DMS53 treated with DMSO at 0.1 percent for 48 hours (cell line): ENCODE measurements at regions not wholly inside any gene's neighbourhood (a gene's known extent, or its start where the extent isn't known, plus 50 kb on each side); places are given as distances from the start of the nearest gene placed in this dataset.

Experiments used
- DNase-seq: peaks from one replicate; lab custom pipeline; 2025; ENCODE audit not compliant: unreplicated experiment; lab: John Stamatoyannopoulos, UW

- no peak for DNase-seq
Observed at GRCh38 chr12:77368379-77368778, 303.0 kb upstream of the E2F7 start.

DNA sequence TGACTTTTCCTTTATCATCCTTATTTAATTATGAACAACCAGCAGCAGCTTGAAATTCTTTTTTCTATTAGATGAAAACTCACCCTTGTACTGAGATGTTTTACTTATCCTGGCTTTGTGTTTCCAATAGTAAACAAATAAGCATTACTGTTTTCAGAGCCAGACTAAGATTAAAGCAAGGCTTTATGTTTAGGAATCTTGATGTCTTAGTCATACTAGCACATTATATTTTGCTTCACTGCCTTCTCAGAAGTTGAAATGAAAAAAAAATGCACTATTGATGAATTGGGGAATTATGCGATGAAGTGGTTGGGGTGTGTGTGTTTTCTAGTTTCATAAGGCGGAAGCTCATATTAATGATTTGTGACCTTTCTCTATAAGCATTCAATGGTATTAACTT lies 301.2 kb upstream of the E2F7 start:
- DNase-seq = no peak

- no peak for DNase-seq
Observed at GRCh38 chr12:77364400-77364799, 299.0 kb upstream of the E2F7 start.

DNA sequence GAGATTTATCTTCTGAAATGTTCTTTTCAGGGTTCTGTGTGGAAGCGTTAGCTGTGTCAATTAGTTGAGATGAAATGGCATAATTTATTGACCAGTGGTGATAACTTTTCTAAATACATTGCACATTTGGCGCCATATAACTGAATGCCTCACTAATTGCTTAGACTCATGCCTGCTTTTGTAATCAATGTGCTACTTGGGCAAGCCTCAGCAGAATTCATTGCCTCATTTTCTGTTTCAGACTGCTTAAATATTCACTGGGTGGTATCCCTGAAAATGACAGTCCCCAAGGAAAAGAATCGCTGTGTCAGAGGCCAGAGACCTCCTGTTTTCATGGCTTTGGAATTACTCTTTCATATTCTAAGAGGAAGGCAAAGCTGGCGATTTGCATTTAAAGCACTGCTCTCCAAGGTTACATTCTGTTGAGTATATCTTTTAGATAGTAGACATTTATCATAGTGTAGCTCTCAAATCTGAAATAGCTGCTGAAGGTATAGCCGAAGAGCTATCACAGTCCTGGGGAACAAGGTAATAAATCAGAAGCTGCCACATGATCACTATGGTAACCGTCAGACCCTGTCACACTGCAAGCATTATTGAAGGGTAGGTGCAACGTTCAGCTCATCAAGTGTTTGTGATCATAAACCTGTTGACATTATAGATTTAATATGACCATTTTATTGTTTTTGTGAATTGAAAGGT lies 297.3 kb upstream of the E2F7 start:
- DNase-seq = no peak

- DNase-seq = no peak
Observed at GRCh38 chr12:77357655-77358054, 292.3 kb upstream of the E2F7 start.

DNA sequence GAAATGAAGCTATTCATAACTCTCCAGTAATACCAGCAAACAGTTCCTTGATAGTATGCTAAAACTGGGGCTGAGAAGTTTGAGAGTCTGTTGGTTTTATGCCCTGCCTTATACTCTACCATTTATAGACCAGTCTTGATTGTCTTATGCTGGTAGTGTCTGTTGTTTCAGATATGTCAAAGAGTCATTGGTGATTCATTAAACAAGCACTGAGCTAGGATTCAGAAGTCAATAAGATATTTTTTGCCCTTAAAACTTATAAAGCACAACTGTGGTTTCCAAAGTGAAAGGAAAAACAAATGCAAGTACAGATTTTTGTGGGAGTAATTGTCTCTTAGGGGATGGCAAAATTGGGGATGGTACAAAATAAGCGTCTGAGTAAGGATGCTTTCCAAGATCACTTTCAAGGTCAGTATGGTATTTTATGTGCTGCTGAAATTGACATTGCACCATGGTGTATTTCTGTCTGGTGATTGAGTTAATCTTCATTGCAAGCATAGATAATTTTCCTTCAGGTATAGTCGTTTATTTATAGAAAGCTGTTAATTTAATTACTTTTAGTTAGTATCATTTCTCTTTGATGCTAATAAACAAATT lies 289.5 kb upstream of the E2F7 start:
- DNase-seq = no peak

GRCh38 chr12:77352946-77353345 lies 287.6 kb upstream of the E2F7 start:
- DNase-seq = no peak

GRCh38 chr12:77351860-77352259 lies 286.5 kb upstream of the E2F7 start:
- DNase-seq = no peak

DNA sequence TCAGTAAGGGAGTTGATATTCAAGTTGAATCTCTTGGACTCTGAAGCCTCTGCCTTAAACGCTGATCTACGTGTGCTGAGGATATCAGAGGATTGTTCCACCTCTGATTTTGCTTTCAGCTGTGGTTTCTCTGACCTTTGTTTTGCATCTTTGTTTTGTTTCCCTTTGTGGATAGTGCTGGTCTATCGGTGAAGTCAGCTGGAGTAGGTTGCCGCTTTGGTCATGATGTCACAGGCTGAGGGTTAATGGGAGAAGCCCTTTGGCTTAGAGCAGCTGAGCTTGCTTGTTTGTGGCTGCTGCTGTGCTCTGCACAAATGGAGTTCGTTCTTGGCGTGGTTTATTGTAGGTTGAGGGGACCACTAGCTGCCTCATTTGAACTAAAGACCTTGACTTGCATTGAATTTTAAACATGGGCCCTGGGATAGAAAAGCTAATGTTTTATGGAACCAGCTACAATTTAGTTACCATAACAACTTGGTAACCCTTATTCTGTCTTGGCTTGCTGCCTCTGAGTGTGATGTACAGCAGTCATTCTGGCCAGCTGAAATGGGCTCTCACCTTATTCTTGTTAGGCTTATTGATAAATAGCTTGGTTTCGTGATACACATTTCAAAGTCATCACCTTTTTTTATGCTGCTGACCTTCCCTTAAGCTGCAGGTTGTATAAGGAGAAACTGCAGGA lies 284.5 kb upstream of the E2F7 start:
- DNase-seq = no peak

GRCh38 chr12:77347017-77347416 lies 281.6 kb upstream of the E2F7 start:
- no peak for DNase-seq

- DNase-seq = no peak
Observed at GRCh38 chr12:77345336-77345735, 280.0 kb upstream of the E2F7 start.

- no peak for DNase-seq
Observed at GRCh38 chr12:77344651-77345050, 279.3 kb upstream of the E2F7 start.

DNA sequence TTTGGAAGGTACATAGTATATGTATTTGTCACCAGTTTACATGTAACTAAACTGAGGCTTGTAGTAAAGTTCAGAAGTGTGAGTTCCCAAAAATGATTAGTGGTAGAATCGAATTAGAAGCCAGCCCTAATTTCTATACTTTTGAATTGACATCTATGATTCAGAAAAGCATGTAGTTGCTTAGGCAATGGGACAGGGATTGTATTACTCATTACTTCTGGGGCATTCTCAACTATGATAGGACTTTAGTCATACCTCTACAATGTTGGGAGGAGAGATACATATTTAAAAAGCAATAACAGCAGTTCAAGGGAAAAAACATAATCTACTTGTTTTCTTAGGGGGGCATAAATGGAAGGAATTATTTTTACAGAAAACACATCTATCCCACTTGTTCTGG lies 277.9 kb upstream of the E2F7 start:
- DNase-seq = no peak

DNA sequence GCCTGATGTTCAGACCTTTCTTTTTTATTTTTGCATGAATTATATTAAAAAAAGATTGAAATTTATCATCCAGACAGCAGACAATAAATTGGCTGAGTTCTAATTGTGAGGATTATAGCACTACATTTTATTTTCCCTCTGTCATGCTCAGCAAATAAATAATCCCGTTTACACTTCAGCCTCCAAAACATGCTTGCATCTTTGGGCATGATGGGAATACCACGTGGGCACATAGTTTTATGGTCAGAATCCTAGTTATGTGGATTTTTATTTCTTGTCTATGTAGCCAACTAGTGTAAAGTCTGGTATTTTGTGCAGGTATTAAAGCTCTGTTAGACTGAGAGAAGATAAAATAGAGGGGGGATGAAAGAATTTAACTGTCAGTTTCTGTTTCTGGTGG lies 276.9 kb upstream of the E2F7 start:
- DNase-seq = no peak

- peak; percentile 17 for DNase-seq
Observed at GRCh38 chr12:77339610-77340009, 274.2 kb upstream of the E2F7 start.

GRCh38 chr12:77337362-77337761 lies 272.0 kb upstream of the E2F7 start:
- DNase-seq = peak; percentile 44

- DNase-seq = no peak
Observed at GRCh38 chr12:77334806-77335205, 269.4 kb upstream of the E2F7 start.

DNA sequence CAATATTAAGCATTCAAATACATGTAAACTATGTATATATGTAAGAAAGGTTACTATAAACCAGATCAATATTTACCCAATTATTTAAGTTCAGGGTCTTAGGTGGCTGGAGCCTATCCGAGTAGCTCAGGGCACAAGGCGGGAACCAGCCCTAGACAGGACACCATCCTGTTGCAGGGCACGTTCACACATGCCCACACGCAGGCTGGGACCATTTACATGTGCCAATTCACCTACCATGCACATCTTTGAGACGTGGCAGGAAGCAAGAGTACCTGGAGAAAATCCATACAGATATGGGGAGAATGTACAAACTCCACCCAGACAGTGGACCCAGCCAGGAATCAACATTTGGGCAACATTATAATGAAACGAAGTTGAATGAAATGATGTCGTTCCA lies 263.0 kb upstream of the E2F7 start:
- no peak for DNase-seq

DNA sequence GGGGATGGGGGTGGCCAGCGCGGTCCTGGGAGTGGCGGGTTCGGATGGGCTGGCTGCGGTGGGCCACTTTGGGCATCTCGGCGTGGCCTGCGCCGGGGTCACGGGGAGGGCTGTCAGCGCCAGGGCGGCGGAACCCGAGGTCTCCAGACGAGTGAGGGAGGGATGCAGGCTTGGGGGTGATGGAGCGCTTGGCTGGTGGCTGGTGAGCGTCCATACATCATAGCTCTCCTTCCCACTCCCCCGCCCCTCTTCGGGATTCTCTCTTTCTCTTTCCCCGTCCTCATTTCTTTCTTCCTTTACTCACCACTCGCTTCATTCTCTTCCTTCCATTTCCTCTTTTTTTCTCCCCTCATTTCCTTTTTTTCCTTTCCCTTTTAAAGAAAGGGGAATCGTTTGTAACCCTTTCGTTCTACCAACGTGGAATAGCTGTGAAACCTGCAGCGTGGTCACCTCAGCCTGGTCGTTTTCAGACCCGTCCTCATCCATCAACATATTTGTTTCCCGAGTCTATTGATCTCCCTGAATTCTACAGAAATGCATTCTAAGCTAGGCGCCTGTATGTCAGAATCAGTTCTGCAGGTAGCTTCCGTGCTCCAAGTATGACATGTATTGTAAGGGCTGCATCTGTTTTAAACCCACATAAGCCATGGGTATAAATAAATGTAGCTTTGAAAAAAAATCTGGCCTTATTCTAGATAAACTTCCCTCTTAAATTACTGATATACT lies 260.3 kb upstream of the E2F7 start:
- DNase-seq = no peak

GRCh38 chr12:77324763-77325468 lies 259.5 kb upstream of the E2F7 start:
- peak; percentile 68 for DNase-seq

- peak; percentile 43 for DNase-seq
Observed at GRCh38 chr12:77324416-77324762, 259.0 kb upstream of the E2F7 start.
